ENCODE measurements at regions not wholly inside any gene's neighbourhood (a gene's known extent, or its start where the extent isn't known, plus 50 kb on each side); places are given as distances from the start of the nearest gene placed in this dataset.

DNA sequence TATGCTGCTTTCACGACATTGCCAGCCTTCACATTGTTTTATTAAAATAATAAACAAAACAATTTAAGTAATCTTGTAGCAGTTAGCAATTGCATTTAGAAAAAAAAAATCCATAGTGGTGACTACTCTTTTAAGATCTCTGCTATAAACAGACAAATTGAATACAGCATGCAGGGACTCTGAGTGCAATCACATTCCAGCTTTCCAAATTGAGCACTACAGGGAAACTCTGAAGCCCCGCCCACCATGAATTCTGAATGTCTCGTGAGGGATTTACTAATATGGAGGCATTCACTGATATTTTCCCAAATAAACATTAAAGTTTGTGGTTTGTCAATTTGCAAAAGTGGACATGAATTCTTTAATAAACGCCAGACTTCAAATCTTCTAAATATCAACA is 698.8 kb downstream of the LIG4 start:
- no peak for DNase-seq (ENCODE audit: low read depth in 1 of 2, low spot score in 1 of 2)

DNA sequence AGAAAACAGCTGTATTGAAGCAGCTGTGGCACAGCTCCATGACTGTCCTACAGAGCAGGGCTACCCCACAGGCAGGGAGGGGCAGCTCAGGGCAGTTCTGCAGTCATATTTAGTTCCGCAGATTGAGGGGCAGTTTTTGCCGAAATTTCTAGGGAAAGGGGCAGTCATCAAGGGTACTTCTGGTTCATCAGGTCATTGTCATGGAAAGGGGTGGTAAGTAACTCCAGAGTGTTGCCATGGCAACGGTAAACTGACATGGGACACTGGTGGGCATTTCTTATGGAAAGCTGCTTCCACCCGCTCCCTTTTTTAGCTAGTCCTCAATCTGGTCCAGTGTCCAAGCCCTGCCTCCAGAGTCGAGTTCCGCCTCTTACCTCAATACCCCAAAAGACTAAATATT is 702.8 kb downstream of the LIG4 start:
- no peak for DNase-seq (ENCODE audit: low read depth in 1 of 2, low spot score in 1 of 2)

DNA sequence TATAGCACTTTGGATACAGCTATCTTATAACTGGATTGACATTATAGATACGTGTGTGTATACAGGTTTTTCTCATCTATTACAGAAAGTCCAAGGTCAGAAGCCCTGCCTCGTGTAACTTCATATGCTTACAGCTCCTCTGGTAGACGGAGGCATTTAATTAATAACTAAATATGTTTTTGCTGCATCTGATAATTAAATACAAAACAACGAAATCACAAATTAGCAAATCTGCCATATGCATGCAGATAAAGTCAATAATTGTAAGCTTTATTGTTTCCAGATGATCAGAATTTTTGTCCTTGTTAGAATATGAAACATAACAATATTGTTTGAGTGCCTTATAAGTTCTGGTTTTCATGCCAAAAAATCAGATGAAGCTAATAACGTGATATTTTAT is 717.7 kb downstream of the LIG4 start:
- DNase-seq (ENCODE audit: low read depth in 1 of 2, low spot score in 1 of 2): no peak

DNA sequence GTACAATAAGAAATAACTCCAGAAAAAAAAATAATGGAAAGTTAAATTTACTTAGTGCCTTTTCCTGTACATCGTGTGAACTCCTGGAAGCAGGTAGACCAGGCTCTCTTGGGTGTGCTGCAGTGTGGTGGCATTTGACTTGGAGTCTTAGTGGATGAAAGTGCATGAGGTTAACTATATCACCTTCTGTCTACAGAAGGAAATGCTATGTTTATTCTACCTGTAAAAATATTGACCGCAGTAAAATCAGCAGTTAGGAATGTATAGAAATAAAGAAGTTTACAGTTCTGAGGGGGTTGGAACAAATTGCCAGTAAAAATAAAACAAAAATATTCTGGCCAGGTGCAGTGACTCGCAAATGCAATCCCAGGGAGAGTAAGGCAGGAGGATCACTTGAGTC is 722.1 kb downstream of the LIG4 start:
- DNase-seq (ENCODE audit: low read depth in 1 of 2, low spot score in 1 of 2): no peak

DNA sequence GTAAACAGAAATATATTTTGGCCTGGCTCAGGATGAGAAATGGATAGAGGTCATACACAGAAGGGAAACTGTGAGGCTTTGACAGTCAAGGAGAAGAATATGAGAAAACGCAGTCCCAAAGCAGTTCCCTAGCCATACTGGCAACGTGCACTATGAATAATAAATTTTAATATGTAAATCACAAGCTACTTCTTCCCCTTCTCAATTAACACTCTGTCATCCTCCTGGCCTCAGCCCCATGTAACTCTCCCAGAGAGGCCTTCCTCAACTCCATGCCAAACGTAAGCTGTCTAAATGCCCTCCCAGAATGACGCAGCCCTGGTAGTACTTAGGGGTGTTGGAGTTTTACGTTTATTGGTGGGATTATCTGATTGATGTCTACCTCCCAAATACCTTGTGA is 732.6 kb downstream of the LIG4 start:
- DNase-seq (ENCODE audit: low read depth in 1 of 2, low spot score in 1 of 2): no peak

DNA sequence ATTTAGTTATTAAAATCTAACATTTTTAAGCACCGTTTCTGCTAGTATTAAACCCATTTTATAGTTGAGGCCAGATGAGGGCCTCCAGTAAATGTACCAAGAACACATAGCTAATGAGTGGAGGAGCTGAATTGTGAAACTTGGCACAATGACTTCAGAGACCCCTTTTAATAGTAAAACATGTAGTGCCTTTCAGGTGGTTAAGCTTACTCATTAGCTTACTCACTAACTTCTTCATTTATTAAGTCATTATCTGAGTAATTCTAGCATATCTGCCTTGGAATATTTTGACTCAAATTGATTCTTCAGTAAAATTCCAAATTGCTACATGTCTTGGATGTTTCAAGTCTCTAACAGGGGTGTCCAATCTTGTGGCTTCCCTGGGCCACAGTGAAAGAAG is 735.2 kb downstream of the LIG4 start:
- no peak for DNase-seq (ENCODE audit: low read depth in 1 of 2, low spot score in 1 of 2)

DNA sequence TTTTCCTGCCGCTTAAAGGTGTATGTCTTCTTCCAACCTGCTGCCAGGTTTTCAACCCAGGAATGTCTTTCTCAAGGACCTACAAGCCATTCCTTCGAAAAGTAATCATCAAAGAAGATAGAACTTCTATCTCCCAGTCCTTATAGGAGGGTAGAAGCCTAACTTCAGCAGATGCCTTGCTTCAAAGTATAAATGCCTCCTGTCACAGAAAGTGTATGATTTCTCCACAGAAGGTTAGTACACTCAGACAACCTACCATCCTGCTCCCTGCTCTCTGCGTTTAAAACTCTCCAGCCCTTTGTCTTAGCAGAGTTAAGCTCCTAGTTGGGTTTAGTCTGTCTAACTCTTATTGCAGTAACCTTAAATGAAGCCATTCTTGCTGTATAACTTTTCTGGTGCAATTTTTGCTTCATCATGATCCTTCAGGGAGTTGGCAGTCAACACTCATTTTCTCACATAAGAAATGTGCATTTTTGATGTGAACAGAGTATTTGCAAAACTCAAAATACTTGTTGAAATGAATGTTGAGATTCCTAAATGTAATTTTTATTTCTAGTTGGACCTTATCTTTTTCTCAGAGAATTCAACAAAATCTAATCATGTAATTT is 737.5 kb downstream of the LIG4 start:
- DNase-seq (ENCODE audit: low read depth in 1 of 2, low spot score in 1 of 2): no peak

DNA sequence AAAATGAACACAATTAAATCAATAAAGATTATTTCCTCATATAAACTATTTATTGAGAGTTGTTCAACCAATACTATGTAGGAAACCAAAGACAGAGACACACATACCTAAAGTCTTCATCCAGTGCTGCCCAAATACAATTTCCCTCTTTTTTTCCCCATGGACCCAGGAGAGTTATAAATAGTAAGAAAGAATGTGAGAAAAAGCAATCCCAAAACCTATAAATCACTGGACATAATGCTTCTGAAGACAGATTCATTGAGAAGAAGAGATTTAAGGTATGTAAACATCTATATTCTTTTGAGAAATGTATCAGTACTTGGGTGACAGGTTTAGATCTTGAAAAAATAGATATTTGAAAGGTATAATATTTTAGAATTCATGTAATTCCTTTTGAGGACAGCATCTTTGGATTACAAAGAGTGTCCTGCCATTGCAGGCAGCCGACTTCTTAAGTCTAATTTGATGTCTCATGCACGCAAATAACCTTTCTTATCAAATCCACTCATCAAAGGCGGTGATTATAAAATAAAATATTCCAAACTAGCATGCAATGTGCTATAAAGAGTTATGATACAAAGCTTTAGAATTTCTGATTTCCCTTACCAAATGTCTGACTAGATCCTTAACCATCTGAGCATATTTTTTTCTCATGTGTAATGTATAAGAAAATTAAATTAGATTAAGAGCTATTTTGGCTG is 739.4 kb downstream of the LIG4 start:
- DNase-seq (ENCODE audit: low read depth in 1 of 2, low spot score in 1 of 2): no peak

DNA sequence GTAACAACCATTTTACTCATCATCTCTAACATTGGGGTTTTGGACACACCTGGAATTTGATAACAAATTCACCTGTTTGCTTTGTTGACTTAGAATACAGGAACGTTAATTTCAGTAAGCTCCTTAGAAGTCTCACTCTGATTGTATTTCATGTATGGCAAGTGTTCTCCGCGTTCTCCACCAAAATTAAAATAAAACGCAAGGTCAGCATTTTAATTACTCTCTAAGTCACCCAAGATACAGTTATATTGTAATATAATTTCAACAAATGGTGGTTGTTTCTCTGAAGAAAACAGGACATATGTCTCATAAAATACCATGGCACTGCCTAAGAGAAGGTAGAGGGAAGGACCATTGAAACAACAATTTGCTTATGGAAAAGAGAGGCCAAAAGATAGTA is 742.1 kb downstream of the LIG4 start:
- no peak for DNase-seq (ENCODE audit: low read depth in 1 of 2, low spot score in 1 of 2)

DNA sequence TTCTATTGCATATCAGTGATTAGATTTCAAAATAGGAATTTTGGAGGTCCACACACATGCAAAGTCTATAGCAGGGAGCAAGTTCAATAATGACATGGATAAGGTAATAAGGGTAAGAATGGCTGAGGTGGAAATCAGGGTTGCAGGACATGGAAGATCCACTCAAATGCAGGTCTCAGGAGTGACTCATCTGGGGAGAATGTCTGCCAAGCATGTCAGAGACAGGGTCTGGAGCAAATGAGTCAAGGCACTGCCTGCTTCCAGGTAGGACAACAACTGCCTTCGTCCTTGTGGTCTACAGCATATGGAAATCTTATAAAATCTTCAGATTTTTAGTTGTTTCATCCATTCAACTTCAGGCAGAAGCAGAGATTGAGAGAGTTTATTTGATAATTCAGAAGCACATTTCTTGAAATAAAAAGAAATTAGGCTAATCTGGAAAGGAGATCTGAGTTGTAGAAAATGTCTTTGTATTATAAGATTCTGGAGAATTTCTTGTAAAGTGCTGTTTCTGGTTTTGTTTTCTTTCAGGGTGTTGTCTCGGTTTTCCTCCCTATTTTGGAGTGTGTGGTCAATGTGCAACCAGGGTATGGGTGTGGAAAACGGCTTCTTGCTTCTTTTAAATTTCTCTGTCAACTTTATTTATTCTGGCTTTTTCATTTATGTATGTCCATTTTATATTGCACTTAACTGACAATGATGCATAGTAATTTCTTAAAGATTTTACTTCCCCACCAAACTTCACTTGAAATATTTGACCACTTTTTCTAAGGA is 748.8 kb downstream of the LIG4 start:
- no peak for DNase-seq (ENCODE audit: low read depth in 1 of 2, low spot score in 1 of 2)

DNA sequence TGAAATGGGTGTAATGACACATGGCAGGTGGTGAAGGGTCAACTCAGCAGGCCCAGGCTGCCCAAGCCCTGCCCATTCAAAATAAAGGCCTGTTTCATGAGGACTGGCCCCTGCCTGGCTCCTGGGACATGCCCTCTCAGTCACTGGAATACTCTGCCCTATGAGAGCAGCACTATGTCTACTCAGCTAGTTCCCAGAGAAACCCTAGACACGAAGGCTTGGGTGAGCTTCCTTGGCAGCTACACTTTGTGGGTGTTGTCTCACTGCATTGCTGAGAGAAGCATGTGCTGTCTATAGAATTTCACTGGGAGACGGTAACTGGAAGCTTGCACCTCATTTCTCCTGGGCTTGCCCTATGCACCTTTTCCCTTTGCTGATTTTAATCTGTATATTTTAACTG is 752.8 kb downstream of the LIG4 start:
- DNase-seq (ENCODE audit: low read depth in 1 of 2, low spot score in 1 of 2): no peak

DNA sequence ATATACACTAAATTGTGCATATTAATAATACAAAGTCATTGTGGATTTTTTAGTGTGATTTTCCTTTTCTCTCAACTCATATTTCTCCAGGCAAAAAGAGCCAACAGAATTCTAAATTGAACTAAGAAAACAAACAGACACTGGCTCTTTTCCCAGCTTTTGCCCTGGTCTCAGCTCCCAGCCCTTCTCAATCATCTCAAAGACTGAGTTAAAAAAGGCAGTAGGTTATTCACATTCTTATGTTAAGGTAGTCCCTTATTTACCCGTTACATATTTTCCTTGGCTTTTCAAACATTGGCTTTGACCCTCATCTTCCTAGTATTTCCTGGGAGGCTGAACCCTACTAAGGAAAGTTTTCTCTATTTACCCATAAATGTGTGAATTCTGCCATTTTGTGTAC is 753.6 kb downstream of the LIG4 start:
- DNase-seq (ENCODE audit: low read depth in 1 of 2, low spot score in 1 of 2): no peak

DNA sequence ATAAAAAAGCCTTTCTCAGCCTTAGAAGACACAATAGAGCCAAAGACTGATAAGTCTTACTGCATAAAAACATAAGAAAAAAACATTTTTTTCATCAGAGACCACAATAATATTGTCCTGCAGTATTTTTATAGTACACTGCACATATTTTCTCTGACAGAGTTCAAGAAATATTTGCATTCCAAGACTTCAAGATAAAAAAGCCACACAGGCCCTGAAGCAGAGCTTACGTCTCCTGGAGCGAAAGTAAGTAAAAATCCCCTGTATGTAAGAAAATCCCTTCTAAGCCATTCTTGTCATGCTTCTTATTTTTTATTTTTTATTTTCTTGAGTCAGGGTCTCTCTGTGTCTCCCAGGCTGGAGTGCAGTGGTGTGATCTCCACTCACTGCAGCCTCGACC is 755.9 kb downstream of the LIG4 start:
- no peak for DNase-seq (ENCODE audit: low read depth in 1 of 2, low spot score in 1 of 2)

DNA sequence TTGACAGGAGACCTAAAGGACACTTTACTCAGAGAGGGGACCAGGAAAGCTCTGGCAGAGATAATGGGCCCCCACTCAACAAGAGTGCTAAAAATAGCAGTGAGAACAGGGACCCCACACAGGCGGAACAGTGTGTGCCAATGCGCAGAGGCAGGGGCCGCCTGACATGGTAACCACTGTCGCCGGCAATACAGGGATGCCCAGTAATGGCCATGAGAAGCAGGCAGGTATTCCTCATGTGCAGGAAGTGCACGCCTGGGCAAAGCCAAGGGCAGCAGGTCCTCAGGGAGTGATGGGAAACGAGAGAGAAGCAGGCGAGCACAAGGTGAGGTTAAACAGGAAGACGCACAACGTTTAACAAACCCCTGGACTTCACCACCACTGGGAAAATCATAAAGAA is 757.1 kb downstream of the LIG4 start:
- no peak for DNase-seq (ENCODE audit: low read depth in 1 of 2, low spot score in 1 of 2)

DNA sequence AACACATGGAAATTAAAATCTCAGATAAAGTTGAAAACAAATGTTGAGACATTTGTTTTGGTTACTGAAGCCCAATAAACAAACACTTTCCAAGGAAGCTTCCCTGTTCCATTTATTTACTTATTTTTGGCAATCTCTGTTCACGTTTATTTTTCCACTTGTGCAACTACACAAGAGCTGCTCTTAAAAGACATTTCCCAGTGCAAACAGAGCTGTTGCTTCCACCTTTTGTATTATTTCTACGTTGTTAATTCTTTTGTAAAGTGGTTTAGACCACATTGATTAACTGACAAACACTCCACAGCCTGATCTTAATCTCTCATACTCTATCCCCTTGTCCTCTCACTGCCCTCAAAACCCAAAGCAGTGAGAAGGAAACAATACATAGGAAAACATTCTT is 757.6 kb downstream of the LIG4 start:
- no peak for DNase-seq (ENCODE audit: low read depth in 1 of 2, low spot score in 1 of 2)

DNA sequence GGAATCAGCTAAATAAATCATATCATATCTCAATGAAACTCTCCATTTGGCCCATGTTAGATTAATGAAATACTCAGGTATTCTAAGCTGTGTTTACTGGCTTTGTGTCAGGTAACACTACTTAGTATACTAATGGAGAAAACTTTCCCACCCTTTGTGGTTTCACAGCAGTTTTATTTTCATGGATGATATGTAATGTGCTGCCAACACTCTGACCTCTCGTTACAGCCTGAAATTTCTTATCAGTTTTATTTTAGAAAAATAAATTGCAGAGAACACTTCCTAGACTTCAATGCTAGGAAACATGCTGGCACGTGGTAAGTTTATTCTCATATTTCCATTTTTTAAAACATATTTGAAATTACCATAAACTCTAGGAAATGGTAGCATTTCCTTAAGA is 758.9 kb downstream of the LIG4 start:
- DNase-seq (ENCODE audit: low read depth in 1 of 2, low spot score in 1 of 2): no peak

DNA sequence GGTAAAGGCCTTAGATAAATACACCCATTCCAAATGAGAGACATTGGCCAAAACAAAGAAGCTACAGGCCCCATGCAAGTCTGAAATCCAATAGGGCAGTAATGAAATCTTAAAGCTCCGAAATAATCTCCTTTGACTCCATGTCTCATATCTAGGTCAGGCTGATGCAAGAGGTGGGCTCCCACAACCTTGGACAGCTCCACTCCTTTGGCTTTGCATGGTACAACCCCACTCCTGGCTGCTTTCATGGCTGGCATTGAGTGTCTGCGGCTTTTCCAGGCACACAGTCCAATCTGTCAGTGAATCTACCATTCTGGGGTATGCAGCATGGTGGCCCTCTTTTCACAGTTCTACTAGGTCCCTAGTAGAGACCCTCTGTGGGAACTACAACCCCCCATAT is 762.5 kb downstream of the LIG4 start:
- no peak for DNase-seq (ENCODE audit: low read depth in 1 of 2, low spot score in 1 of 2)

DNA sequence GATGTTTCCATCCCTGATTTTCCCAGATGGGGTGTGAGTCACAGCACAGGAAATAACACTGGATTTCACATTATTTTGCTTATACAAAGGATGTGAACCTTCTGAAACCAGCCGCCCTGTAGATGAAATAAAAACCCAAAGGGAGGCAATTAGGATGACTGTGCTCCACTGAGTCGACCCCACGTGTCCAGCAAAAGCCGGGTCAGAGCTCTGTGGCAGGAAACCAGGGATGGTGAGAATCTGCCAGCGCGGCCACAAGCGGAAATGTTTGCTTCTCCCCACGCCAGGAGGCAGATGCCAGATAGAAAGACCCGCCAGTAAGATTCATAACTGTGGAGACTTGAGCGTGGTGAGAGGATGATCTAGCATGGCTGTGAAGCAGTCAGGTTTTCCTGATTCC is 764.4 kb downstream of the LIG4 start:
- DNase-seq (ENCODE audit: low read depth in 1 of 2, low spot score in 1 of 2): no peak

DNA sequence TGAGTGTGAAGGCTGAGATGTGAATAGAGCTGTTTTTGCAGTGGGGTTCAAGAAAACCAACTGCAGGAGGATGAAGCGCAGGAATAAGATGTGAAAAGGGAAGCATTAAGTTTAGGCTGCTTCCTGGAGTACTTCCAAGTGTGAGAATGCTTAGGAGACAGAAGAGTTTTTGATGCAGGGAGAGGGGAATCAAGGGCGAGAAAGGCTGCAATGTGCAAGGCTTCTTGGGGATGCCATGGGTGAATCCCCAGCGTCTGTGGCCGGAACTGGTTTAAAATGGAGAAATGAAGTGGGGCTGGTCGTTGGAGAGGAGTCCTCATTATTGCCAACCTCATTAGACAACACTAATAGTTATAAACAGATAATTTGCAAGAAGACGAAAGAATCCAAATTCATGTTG is 764.9 kb downstream of the LIG4 start:
- DNase-seq (ENCODE audit: low read depth in 1 of 2, low spot score in 1 of 2): no peak

DNA sequence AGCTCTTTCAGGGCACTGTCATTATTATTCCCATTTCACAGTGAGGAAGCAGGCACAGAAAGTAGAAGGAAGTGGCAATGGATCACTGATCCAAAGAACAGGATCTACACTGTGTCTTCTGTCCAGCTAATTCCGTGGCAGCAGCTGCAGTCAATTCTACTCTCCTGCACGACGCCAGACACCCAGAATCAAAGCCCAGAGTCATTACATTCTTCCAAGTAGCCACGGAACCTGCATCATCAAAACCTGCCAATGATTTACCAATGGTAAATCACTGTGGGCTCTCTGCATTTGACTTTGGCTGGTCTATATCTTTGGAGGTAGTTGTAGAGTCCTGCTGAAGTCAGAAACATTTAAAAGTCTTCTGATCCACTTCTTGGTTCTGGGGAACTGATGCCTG is 767.7 kb downstream of the LIG4 start:
- DNase-seq (ENCODE audit: low read depth in 1 of 2, low spot score in 1 of 2): no peak

DNA sequence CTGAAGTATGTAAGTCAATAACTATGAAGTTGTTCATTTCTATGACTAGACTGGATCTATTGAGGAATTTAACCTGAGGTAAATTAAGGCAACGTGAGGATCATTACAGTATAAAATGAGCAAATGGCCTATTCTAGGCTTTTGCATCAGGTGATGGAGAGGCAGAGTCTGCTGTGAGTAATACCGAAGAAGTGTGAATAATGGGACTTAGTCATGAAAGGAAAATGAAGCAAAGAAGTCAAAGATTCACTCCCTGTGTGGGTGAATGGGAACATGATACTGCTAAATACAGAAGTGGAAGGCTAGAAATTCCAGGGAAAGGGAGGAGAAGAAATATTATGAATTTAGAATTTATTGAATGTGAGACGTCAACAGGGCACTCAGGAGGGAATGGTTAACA is 774.1 kb downstream of the LIG4 start:
- no peak for DNase-seq (ENCODE audit: low read depth in 1 of 2, low spot score in 1 of 2)

DNA sequence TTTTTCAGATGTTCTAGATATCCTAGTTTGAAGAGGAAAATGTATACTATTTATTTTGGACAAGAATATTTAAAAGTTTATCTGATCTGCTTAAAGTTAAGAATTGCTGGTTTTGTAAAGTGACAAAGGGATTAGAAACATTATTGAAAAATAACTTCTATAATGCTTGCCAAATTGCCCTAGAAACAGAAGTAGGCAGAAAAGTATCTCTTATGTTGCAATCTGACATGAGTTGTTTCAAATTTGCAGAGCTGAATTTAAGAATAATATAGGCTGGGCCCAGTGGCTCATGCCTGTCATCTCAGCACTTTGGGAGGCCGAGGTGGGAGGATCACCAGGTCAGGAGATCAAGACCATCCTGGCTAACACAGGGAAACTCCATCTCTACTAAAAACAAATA is 777.1 kb downstream of the LIG4 start:
- DNase-seq (ENCODE audit: low read depth in 1 of 2, low spot score in 1 of 2): no peak

DNA sequence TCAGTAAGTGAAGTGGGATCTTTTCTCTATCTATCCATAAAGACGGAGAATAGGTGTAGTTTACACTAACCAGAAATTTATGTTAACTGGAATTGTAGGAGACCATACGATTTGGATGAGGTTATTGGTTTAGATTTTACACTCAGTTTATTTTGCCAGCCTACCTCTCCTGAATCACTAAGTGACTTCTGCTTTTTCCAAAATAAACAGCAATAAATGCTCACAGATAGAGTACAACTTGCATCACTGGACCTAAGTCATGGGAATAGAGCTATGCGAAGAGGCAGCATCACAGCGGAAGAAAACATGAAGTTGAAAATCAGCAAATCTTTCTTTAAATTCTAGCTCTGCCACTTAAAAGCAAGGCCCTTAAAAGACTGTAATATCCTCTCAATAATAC is 781.0 kb downstream of the LIG4 start:
- DNase-seq (ENCODE audit: low read depth in 1 of 2, low spot score in 1 of 2): no peak
